GM18870 (cell line): ENCODE measurements at regions not wholly inside any gene's neighbourhood (a gene's known extent, or its start where the extent isn't known, plus 50 kb on each side); places are given as distances from the start of the nearest gene placed in this dataset.

ENCODE experiments used
- ATAC-seq: cut with Tn5 transposase; IDR thresholded peaks from one replicate; pipeline ENCODE4 v1.9.1; 2021; ENCODE audit warnings: moderate library complexity; ENCODE audit not compliant: unreplicated experiment

GRCh38 chr9:16304301-16304700 lies 566.2 kb downstream of the BNC2 start:
- ATAC-seq = no peak

GRCh38 chr9:16306586-16306985 lies 563.9 kb downstream of the BNC2 start:
- ATAC-seq = no peak

- ATAC-seq = no peak
Measured at GRCh38 chr9:16307626-16308195, 562.8 kb downstream of the BNC2 start.

DNA sequence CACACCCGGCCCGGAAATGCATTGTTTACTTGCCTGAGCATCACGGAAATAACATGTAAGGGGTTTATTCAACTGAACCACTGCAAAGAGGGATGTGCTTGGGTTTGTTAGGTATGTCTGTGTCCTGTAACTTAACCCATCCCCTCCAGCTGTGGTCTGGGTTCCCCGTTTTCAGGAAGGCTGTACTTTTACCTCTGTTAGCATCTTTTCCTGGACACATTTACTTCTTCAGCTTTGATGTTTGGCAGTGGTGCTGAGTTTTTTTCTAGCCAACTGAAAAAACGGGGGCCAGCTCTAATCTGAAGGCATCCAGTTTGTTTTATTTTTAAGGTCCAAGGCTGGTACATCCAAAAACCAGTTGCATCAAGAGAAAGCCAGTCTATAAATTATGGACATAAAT lies 561.8 kb downstream of the BNC2 start:
- ATAC-seq = no peak

DNA sequence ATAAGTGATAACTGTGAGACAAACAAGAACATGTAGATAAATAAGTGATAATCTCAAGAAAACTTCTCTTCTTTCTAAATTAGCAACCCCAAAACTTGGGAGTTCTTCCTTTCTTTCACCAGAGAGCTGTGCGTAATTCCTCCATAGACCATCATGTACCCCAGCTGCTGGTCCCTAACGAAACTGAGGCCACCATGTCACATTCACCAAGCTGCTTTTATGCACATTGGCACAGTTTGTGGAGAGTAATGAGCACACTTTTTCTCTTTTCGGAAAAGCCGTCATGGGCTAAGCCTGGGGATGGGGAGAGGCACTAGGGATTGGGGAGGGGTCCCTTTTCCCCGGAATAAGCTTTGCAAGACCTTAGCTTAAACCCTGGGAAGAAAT lies 561.4 kb downstream of the BNC2 start:
- no peak for ATAC-seq

- no peak for ATAC-seq
Measured at GRCh38 chr9:16309469-16310271, 560.8 kb downstream of the BNC2 start.

DNA sequence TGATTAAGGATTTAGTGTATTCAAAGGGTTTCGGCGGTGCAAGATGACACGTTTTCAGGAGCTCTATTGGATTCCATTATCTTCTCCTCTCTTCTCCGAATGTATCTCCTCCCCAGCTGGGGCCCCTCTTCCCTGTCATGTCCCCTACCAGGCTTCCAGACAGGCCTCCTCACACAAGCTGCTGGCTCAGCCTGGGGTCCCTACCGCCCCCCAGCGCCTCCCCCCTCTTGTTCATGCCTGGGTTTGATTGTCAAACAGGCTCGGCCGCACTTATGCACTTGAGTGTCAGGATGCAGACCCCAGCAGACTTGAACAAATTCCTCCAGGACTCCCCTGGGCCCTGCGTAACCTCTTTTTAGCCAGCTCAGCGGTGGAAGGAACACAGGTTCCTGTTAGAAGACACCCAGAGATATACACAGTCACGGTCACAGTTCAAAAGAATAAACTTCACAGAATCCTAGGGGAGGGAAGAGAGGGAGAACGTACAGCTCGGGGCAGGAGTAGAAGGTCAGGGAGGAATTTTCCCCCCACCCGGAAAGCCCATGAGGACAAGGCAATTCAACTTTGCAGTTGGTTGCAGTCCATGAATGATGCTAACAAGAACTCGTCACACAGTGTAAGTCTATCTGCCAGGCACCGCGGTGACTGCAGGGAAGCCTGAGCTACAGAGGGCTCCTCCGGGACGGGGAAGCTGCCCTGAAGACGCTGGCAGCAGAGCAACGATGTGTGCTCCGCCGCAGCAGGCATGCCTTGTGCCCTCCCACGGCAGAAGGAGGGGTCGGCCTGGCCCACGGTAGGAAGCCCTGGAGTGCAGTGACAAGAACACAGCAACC lies 560.0 kb downstream of the BNC2 start:
- ATAC-seq = no peak

DNA sequence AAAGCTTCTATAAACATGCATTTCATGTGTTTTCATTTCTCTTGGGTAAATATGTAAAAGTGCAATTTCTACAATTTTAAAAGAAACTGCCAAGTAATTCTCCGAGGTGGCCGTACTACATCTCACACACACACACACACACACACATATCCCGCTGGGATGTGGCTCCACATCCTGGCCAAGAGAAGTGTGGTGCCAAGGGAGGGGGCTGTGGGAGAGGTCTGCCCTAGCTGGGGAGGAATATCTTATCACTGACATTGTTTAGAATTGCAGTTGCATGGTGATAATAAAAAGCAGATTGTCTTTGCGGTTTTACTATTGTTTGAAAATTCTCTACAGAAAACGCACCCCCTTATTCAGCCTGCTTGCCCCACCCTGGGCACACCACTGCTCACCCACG lies 558.4 kb downstream of the BNC2 start:
- ATAC-seq = no peak

DNA sequence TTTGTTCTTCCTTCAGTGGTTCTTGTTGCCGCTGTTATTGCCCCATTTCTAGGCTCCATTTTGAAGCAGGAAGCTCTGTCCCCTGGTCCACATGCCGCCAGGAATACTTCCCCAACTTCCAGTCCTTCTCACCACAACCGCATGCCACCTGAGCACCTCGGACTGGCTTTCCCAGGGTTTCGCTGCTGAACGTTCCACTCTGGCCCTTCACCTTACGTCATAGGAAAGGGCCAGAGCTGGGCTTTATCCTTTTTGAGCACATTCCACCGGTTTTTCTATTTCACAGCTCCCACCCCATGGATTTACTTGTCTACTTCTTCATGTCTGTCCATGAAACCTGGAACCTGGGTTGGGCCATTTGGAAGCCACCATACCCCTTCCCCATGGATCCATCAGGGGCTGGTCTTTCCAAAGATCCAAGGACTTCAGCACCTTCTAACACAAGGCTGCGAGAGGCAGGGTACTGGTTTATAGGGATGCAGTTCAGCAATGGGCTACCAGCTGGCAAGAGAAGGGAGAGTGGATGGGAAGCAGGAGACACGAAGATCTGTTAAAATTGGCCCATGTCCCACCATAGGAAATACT lies 557.4 kb downstream of the BNC2 start:
- ATAC-seq = no peak

DNA sequence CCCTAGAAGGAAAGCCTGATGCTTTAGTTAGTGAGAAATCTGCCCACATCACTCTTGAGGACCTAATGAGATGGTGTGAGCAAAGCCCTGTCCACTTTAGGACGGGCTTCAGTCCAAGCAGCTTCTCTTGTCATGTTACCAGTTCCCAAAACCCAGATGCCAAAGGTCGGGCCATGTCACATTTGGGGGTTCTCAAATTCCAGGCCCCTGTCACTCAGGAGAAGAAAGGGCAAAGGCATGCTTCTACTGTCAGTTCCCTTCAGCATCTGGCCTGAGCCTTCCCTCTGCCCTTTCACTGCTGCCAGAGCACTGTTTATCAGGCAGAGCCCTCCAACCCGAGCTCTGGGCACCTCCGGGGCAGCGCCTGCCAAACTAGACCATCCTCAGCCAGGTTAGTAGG lies 556.0 kb downstream of the BNC2 start:
- no peak for ATAC-seq

GRCh38 chr9:16315720-16316119 lies 554.8 kb downstream of the BNC2 start:
- no peak for ATAC-seq

DNA sequence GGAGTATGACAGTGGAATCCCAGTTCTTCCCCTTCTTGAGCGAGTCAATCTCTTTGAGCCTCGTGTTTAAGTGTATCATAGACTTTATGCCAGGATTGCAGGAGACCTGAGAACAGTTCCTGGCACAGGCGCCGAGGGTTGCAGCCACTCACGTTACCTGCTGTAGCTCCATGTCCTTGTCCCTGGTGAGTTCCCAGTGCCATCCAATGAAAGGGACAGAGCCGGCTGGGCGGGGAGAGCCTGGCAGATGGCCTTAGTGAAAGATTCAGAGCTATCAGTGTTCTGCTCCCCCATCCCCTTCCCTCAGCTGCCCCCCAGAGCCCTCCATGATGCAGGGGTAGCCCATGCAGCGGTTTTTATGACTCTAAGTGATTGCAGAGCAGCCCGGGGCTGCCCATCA lies 554.0 kb downstream of the BNC2 start:
- ATAC-seq = no peak

DNA sequence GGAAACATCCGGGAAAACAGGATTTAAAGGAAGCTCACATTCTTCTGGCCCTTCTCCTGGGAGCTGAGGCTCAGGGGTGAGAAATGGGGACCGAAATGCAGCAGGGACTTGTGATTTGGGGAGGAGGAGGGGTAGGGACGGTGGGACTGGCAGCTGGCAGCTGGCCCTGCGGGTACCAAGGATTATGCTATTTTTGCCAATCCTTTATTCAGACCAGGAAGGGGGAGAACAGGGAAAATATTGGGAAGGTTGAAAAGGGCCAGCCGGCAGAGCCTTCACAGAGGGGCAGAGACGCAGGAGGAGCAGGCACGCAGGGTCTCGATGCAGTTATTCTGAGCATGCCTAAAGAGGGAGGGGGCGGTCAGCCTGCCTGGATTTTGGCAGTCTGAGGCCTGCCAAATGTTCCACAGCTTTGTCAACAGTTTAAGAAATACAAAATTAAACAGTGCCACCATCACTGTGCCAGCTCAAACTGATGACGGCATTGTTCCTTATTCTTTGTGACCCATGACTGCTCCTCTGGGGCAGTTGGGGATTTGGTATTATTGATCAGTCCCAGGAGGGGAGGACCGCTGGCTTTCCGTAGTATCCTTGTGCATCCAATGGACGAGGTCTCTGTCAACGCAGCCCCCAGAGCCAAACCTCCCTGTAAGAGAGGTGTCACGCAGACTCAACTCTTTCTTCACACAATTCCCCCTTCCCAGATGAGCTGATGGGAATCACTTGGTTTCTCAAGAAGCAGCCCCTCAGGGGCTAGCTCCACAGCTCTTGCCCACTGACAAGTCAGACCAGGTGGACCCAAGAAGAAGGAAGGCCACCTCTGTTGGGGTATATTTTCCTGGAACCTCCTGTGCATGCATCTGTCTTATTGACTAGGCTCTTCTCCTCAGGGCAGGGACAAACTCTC lies 553.3 kb downstream of the BNC2 start:
- ATAC-seq = no peak

GRCh38 chr9:16318516-16319060 lies 551.9 kb downstream of the BNC2 start:
- no peak for ATAC-seq

DNA sequence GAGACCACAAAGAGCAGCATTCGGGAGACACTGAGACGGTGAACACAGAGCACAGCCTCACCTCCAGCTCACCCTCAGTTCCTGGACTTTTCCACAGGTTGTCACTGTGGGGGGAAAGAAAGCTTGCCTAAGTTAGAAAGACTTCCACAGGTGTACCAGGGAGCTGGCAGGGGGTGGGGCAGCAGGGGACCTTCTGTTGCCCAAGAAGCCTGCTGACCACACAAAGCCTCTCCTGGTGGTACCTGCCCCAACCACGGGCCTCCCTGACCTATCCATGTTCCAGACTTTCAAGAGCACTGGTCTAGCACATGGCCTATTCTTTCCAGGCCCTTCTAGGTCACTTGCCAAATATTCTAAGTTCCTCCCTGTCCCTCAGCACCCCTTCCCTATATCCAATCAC lies 550.8 kb downstream of the BNC2 start:
- ATAC-seq = no peak

- no peak for ATAC-seq
Measured at GRCh38 chr9:16320338-16320902, 550.0 kb downstream of the BNC2 start.

DNA sequence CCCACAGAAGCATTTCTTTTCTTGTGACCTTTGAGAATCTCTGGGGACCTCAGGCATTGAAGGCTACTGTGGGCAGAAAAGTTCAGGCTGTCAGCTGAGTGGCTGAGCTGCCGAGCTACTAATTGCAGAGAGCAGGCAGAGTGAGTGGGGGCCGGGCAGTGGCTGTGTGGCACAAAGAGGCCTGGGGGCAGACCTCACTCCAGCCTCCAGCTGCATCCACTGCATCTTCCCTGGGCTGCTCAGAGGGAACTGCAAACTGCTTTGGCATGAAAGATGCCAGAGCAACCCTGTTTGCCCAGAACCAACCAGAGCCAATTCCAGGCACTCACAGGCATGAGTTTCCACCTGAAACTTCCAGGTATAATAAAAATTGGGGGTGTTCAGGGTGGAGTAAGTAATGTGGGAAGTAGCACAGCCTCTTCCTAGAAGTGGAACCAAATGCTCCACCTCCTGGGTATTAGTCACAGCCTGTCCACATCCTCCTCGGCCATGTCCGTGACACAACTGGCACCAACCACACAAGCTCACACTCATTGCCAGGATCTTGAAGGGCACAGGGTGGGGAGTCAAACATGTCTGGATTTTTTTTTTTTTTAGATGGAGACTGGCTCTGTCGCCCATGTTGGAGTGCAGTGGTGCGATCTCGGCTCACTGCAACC lies 548.9 kb downstream of the BNC2 start:
- ATAC-seq = no peak

- no peak for ATAC-seq
Measured at GRCh38 chr9:16322849-16323248, 547.6 kb downstream of the BNC2 start.

GRCh38 chr9:16325966-16326365 lies 544.5 kb downstream of the BNC2 start:
- no peak for ATAC-seq
